IPS DF 4.7 (cell line): ENCODE measurements at regions not wholly inside any gene's neighbourhood (a gene's known extent, or its start where the extent isn't known, plus 50 kb on each side); places are given as distances from the start of the nearest gene placed in this dataset.
"Not testable (repeated sequence)": the region's sequence is repeated elsewhere in the genome, so short reads cannot be mapped to it uniquely, and the experiment has no call there.

Experiments
- DNase-seq: peaks from one replicate; pipeline ENCODE4 v3.0.0-alpha.2; 2013; ENCODE audit warnings: low spot score; ENCODE audit errors: extremely low read depth

DNA sequence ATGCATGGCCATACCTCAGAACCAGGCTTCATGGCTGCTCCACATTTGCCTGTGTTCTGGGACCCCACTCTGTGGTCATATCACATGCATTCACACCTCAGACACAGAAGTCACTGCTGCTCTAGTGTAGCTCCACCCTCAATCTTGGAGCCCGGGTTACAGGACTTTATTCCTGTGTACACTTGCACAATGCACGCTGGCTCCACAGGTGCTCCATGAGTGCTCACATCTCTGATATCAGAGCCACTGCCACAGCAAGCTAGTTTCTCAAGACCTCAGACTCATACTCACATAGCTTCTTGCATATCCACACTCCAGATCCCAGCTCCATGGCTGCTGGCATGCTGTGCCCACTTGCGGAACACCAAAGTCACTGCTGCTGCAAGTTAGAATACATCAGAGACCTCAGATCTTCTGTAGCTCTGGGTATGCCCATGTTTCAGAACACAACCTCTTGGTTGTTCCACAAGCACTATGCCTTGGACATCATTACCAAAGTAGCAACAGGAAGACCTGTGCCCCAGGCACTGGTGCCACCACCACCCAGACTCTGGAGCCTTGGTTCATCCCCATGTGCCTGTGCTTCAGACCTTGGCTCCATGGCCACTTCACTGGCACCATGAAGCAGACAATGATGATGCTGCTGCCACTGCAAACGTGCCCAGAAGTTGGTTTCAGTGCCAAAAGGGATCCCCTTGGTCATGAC lies 269.5 kb upstream of the PCDH20 start:
- no peak for DNase-seq

- no peak for DNase-seq
These were observed 257.1 kb upstream of the PCDH20 start for GRCh38 chr13:61672756-61673155.

GRCh38 chr13:61670384-61671161 lies 254.9 kb upstream of the PCDH20 start:
- DNase-seq = no peak

DNA sequence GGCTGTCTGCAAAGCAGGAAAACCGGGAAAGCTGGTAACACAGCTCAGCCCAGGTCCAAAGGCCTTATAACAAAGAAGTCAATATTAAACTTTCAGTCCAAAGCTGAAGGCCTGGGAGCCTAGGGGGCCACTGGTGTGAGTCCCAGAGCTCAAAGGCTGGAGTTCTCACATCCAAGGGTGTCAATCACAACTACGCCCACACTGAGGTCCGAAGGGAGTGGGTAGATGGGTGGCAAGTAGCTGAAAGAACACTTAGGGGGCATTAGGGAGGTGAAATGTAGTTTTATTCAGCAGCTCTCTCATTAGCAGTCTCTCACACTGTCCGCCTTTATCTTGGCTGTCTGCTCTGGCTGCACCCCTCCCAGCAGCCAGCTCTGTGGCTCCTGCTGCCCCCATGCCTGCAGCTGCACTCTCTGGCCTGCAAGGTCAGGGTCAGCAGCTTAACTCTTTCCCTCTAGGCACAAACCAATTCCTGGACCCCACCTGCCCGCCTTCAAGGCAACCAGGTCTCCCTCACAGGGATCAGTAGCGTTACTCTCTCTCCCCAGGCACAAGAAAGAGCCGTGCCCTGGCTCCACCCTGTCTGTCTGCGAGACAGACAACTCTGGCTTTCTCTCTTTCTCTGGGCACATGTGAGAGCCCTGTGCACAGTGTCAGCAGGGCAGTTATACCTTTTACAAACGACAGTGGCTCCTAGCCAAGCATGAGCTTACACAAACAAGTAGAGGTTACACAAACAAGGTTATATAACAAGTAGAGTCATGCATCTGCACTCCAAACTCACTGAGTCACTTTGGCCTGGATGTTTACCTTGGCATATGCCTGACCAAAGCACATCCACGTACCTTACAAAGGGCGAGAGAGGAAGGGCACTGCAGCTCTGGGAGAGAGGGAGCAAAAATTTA lies 249.4 kb upstream of the PCDH20 start:
- no peak for DNase-seq

- DNase-seq = no peak
These were observed 238.8 kb upstream of the PCDH20 start for GRCh38 chr13:61654481-61654880.

DNA sequence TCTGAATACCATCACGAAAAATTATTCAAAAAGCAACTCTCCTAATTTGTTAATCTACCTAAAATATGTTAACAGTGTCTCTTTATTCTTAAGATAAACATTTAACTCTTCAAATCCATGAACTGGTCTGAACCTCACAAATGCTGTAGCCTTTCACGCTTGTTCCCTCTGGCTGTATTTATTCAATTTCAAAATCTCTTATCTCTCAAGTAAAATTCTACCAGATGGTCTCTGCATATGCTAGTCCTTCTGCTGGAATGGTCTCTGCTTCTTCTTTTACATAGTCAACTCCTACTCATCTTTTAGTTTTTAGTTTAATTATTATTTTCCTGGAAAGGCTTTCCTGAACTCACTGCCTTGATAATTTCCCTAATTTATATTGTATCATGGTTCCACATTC lies 232.9 kb upstream of the PCDH20 start:
- DNase-seq = no peak

DNA sequence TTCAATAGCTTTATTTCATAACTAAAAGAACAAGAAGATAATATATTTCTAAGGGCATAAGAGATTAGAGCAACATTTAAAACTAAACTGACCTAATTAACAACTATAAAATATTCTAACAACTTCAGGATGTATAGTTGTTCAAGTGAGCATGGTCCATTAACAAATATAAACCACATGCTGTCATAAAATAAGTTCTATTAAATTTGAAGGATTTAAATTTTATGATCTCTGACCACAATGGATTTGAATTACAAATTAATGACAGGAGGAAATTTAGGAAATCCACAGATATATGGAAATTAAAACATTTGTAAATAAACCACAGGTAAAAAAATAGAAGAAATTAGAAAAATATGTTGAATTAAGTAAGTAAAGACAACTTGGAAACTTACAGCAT lies 196.5 kb upstream of the PCDH20 start:
- no peak for DNase-seq

DNA sequence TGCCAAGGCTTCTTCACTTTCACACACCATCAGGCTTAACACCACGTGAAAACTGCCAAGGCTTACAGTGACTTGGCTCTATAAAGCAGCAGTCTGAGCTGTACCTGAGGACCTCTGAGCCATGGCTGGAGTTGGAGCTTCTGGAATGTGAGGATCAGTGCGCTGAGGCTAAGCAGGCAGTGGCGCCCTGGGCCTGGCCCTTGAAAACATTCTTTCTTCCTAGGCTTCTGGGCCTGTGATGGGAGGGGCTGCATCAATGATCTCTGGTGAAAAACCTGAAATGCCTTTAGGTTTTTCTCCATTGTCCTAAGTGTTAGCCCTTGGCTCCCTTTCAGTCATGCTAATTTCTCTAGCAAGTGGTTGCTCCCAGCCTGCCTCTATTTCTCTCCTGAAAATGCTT lies 192.5 kb upstream of the PCDH20 start:
- DNase-seq = peak; percentile 30

DNA sequence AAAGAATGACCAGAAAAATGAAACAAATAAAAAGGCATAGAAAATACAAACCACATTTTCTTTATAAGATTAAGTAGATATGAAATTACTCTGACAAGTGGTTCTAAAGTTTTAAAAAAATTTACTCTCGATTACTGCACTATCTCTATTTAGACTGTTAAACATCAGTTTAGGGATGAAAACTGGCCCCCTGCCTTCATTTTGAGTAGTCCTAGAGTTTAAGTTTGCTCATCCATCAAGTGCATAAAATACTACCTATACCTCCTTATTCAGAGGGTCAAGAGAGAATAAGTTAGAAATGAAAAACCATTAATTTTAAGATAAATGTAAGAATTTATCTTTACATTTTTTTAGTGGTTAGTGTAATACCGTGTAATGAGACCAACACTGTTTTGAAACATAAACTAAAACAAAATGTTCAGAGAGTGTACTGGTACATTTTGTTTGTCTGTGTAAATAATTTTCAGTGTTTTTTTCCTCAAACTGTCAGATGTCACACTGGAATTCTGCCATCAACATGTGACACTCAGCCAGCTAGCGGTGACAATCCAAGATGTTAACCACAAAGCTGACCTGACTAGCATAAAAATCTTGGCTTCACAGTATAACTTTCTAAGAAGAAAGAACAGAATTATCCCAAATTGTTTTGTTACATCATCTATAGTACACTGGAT lies 184.8 kb upstream of the PCDH20 start:
- no peak for DNase-seq

GRCh38 chr13:61592489-61592888 lies 176.8 kb upstream of the PCDH20 start:
- DNase-seq = no peak

GRCh38 chr13:61575973-61576372 lies 160.3 kb upstream of the PCDH20 start:
- DNase-seq = no peak

DNA sequence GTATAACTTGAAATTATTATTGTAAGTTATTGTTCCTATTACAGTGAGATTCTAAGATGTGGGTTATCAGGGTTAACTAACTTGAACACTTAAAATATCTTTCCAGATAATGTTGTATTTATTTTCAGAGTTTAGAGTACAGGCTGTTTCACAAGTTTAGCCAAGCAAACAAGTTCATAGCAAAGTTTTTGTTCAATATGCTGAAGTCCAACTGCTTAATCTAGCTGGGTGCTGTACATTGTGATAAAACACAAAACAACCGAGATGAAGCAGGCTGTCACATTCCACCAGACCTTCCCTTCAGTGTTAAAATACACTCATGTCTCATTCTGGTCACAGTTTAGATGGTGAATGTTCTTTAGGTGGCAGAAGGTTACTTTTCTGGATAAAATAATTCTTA lies 148.0 kb upstream of the PCDH20 start:
- no peak for DNase-seq

GRCh38 chr13:61546911-61547310 lies 131.3 kb upstream of the PCDH20 start:
- no peak for DNase-seq

DNA sequence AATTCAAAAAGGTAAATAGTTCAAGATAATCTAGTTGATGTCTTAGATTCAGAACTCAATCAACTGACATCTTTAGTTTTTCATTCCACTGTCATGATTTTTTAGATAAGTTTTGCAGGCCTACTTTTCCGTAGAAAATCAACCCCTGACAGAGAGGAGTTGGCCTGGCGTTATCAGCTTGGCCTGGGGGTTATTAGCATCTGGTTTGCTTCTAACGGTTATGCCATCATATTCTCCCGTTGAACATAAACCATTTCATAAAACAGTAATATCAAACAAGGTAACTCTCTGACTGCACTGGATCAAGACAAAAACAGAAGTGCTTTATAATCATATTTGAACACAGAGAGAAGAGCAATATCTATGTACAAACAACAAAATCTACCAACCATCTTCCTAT lies 130.8 kb upstream of the PCDH20 start:
- DNase-seq = no peak

- no peak for DNase-seq
These were observed 120.8 kb upstream of the PCDH20 start for GRCh38 chr13:61536433-61536832.

DNA sequence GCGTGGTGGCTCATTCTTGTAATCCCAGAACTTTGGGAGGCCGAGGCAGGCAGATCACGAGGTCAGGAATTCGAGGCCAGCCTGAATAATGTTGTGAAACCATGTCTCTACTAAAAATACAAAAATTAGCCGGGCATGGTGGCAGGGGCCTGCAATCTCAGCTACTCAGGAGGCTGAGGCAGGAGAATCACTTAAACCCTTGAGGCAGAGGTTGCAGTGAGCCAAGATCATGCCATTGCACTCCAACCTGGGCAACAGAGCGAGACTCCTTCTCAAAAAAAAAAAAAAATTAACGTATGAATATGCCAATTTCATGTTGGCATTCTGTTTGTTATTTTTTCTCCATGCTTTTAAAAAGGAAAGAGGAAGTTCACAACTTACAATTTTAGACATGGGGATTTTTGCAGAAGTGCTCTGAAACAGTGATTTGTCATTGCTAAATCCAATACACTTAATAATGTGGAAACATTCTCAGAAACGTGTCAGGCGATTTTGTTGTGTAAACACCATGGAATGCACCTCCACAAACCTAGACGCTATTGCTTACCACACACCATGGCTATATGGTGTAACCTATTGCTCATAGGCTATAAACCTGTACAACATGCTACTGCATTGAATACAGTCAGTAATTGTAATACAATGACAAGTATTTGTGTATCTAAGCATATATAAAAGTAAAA lies 115.9 kb upstream of the PCDH20 start:
- no peak for DNase-seq

DNA sequence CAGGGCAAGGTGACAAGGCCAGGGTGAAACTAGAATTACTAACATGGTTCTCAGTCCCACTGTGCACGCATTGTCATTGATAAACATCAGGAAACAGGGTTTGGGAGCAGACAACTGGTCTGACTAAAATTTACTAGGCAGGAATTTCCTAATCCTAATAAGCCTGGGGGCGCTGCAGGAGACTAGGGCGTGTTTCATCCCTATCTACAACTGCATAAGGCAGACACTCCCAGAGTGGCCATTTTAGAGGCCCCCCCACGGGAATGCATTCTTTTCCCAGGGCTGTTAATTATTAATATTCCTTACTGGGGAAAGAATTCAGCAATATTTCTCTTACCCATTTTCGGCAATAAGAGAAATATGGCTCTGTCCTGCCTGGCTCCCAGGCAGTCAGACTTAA lies 103.6 kb upstream of the PCDH20 start:
- not testable (repeated sequence) for DNase-seq

DNA sequence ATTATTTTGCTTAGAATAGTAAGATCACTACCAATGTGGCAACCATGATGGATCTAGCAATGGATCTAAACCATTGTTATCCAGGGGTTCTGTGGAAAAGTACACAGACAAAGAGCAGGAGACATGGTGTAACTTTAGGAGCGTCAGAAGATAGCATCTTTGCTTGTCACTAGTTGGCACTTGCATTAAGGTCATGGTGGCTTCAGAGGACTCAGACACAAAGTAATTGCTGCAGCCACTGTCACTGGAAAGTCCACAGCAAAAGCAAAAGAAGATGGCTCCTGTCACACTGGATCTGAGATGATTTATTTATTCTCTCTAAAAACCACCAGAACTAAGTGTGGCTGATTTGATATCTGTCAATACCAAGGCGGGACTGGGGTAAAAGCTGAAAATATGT lies 93.3 kb upstream of the PCDH20 start:
- DNase-seq = no peak

GRCh38 chr13:61500176-61500575 lies 84.5 kb upstream of the PCDH20 start:
- DNase-seq = no peak

- no peak for DNase-seq
These were observed 80.0 kb upstream of the PCDH20 start for GRCh38 chr13:61495648-61496047.

GRCh38 chr13:61493556-61493955 lies 77.9 kb upstream of the PCDH20 start:
- DNase-seq = not testable (repeated sequence)
